SK-N-DZ (cell line): ENCODE measurements at regions not wholly inside any gene's neighbourhood (a gene's known extent, or its start where the extent isn't known, plus 50 kb on each side); places are given as distances from the start of the nearest gene placed in this dataset.

Source experiments
- DNase-seq: peaks from one replicate; pipeline ENCODE4 v3.0.0-alpha.2; 2015; ENCODE audit warnings: low spot score

- DNase-seq = no peak
These were observed 171.8 kb downstream of the BTG1 start for GRCh38 chr12:91973813-91974212.

- no peak for DNase-seq
These were observed 172.8 kb downstream of the BTG1 start for GRCh38 chr12:91972896-91973295.

GRCh38 chr12:91968777-91969171 lies 176.9 kb downstream of the BTG1 start:
- no peak for DNase-seq

- no peak for DNase-seq
These were observed 177.4 kb downstream of the BTG1 start for GRCh38 chr12:91968076-91968776.

GRCh38 chr12:91967590-91967989 lies 178.1 kb downstream of the BTG1 start:
- no peak for DNase-seq

GRCh38 chr12:91965781-91966180 lies 179.9 kb downstream of the BTG1 start:
- no peak for DNase-seq

- DNase-seq = no peak
These were observed 181.1 kb downstream of the BTG1 start for GRCh38 chr12:91964501-91964900.

GRCh38 chr12:91959220-91959619 lies 186.4 kb downstream of the BTG1 start:
- DNase-seq = no peak

- no peak for DNase-seq
These were observed 186.8 kb downstream of the BTG1 start for GRCh38 chr12:91958816-91959215.

GRCh38 chr12:91954747-91955146 lies 190.9 kb downstream of the BTG1 start:
- no peak for DNase-seq

GRCh38 chr12:91954326-91954725 lies 191.3 kb downstream of the BTG1 start:
- no peak for DNase-seq

- no peak for DNase-seq
These were observed 192.7 kb downstream of the BTG1 start for GRCh38 chr12:91952916-91953315.

GRCh38 chr12:91951571-91951970 lies 194.1 kb downstream of the BTG1 start:
- no peak for DNase-seq

- no peak for DNase-seq
These were observed 197.1 kb downstream of the BTG1 start for GRCh38 chr12:91948504-91948903.

GRCh38 chr12:91947459-91947858 lies 198.2 kb downstream of the BTG1 start:
- no peak for DNase-seq

GRCh38 chr12:91944637-91945036 lies 201.0 kb downstream of the BTG1 start:
- no peak for DNase-seq

- no peak for DNase-seq
These were observed 204.6 kb downstream of the BTG1 start for GRCh38 chr12:91940826-91941570.

- no peak for DNase-seq
These were observed 205.3 kb downstream of the BTG1 start for GRCh38 chr12:91940322-91940721.

- no peak for DNase-seq
These were observed 207.9 kb downstream of the BTG1 start for GRCh38 chr12:91937706-91938105.

GRCh38 chr12:91937009-91937408 lies 208.6 kb downstream of the BTG1 start:
- DNase-seq = no peak

GRCh38 chr12:91935296-91935695 lies 210.3 kb downstream of the BTG1 start:
- no peak for DNase-seq

- no peak for DNase-seq
These were observed 214.5 kb downstream of the BTG1 start for GRCh38 chr12:91931111-91931510.

GRCh38 chr12:91928501-91928900 lies 217.1 kb downstream of the BTG1 start:
- DNase-seq = no peak
